IMR-90 (cell line): ENCODE measurements at regions not wholly inside any gene's neighbourhood (a gene's known extent, or its start where the extent isn't known, plus 50 kb on each side); places are given as distances from the start of the nearest gene placed in this dataset.

Source experiments
- ATAC-seq: fragments of 200-7000 bp; cut with Tn5 transposase; 2 replicates; pipeline ENCODE4 v1.9.1; 2020; ENCODE audit warnings: low read depth, mild to moderate bottlenecking, moderate library complexity
- BruUV-seq: library from RNA; stranded (reverse); fragments of 400-500 nt; replicated peaks from 2 replicates; lab custom pipeline; 2021; lab: Mats Ljungman, UMichigan
- CTCF ChIA-PET: fragments of 300-600 bp; formaldehyde crosslinking; extraction: SDS; loops from one replicate; lab custom pipeline; 2021; ENCODE audit warnings: antibody characterized with exemption; lab: Yijun Ruan, JAX
- POLR2A ChIA-PET: fragments of 300-600 bp; sonication (Branson Sonifier 250); formaldehyde crosslinking; loops from one replicate; lab custom pipeline; 2022; ENCODE audit warnings: antibody characterized with exemption; ENCODE audit not compliant: unreplicated experiment; lab: Charles Lee
- DNase-seq: peaks from one replicate; pipeline ENCODE4 v3.0.0; 2013
- H2AFZ ChIP-seq: replicated peaks from 2 replicates; pipeline ENCODE3; 2013; ENCODE audit warnings: low read length, mild to moderate bottlenecking; ENCODE audit not compliant: poor library complexity
- H2AK5ac ChIP-seq: 2 replicates; pipeline ENCODE4 v1.6.1; 2013; ENCODE audit warnings: low read depth, low read length, inconsistent platforms
- H2AK9ac ChIP-seq: replicated peaks from 2 replicates; pipeline ENCODE3; 2013; ENCODE audit warnings: mild to moderate bottlenecking, low read depth, low read length, moderate library complexity; ENCODE audit not compliant: poor library complexity
- H2BK120ac ChIP-seq: 2 replicates; pipeline ENCODE4 v1.6.1; 2013; ENCODE audit warnings: low read depth, low read length, inconsistent platforms
- H2BK15ac ChIP-seq: 3 replicates; pipeline ENCODE4 v1.6.1; 2013; ENCODE audit warnings: low read depth, low read length, inconsistent platforms
- H2BK20ac ChIP-seq: 2 replicates; pipeline ENCODE4 v1.6.1; 2013; ENCODE audit warnings: low read depth, mild to moderate bottlenecking, inconsistent platforms, low read length, moderate library complexity
- H2BK5ac ChIP-seq: 2 replicates; pipeline ENCODE4 v1.6.1; 2013; ENCODE audit warnings: mild to moderate bottlenecking, low read depth, low read length, inconsistent platforms; ENCODE audit not compliant: poor library complexity, severe bottlenecking
- H3K14ac ChIP-seq: replicated peaks from 2 replicates; pipeline ENCODE4 v1.6.1; 2013; ENCODE audit warnings: low read depth, low read length, inconsistent platforms
- H3K18ac ChIP-seq: 2 replicates; pipeline ENCODE4 v1.6.1; 2013; ENCODE audit warnings: low read depth, low read length, control low read depth
- H3K23ac ChIP-seq: 2 replicates; pipeline ENCODE4 v1.6.1; 2013; ENCODE audit warnings: low read depth, low read length, inconsistent platforms
- H3K27ac ChIP-seq: 2 replicates; pipeline ENCODE4 v1.5.1; 2013; ENCODE audit warnings: mild to moderate bottlenecking, control low read depth, low read length; ENCODE audit not compliant: insufficient read depth
- H3K27me3 ChIP-seq: 2 replicates; pipeline ENCODE4 v1.6.1; 2013; ENCODE audit warnings: low read length; ENCODE audit not compliant: control insufficient read depth, insufficient read depth
- H3K36me3 ChIP-seq: 2 replicates; pipeline ENCODE4 v1.6.1; 2013; ENCODE audit warnings: low read length, mixed read lengths; ENCODE audit not compliant: control insufficient read depth, insufficient read depth
- H3K4ac ChIP-seq: 2 replicates; pipeline ENCODE4 v1.6.1; 2013; ENCODE audit warnings: low read depth, low read length, inconsistent platforms
- H3K4me1 ChIP-seq: 2 replicates; pipeline ENCODE4 v1.6.1; 2013; ENCODE audit warnings: low read length, mixed read lengths; ENCODE audit not compliant: control insufficient read depth, insufficient read depth
- H3K4me2 ChIP-seq: 2 replicates; pipeline ENCODE4 v1.6.1; 2013; ENCODE audit warnings: low read depth, mild to moderate bottlenecking, control low read depth, low read length, moderate library complexity
- H3K4me3 ChIP-seq: 2 replicates; pipeline ENCODE4 v1.5.1; 2013; ENCODE audit warnings: low read depth, mild to moderate bottlenecking, control low read depth, low read length, moderate library complexity; ENCODE audit not compliant: insufficient read depth
- H3K56ac ChIP-seq: 2 replicates; pipeline ENCODE4 v1.6.1; 2013; ENCODE audit warnings: low read length, inconsistent platforms; ENCODE audit not compliant: insufficient read depth; ENCODE audit errors: extremely low read depth
- H3K79me1 ChIP-seq, 2 experiments: 2 replicates each; pipeline ENCODE4 v1.6.1; 2013; ENCODE audit warnings: low read length in 2 of 2, inconsistent platforms in 1 of 2, low read depth in 1 of 2
- H3K9ac ChIP-seq: 2 replicates; pipeline ENCODE4 v1.6.1; 2013; ENCODE audit warnings: low read depth, low read length, control low read depth
- H3K9me1 ChIP-seq: 2 replicates; pipeline ENCODE4 v1.6.1; 2013; ENCODE audit warnings: low read length, inconsistent platforms; ENCODE audit not compliant: insufficient read depth
- H3K9me3 ChIP-seq: 2 replicates; pipeline ENCODE4 v1.6.1; 2013; ENCODE audit warnings: low read length; ENCODE audit not compliant: control insufficient read depth, insufficient read depth
- H4K20me1 ChIP-seq: 2 replicates; pipeline ENCODE4 v1.6.1; 2013; ENCODE audit warnings: low read length, inconsistent platforms; ENCODE audit not compliant: insufficient read depth
- H4K5ac ChIP-seq: 2 replicates; pipeline ENCODE4 v1.6.1; 2013; ENCODE audit warnings: mild to moderate bottlenecking, low read depth, low read length, control low read depth
- H4K8ac ChIP-seq, 2 experiments: 2 replicates each; pipeline ENCODE4 v1.6.1; 2013; ENCODE audit warnings: low read depth in 2 of 2, low read length in 2 of 2, control low read depth in 1 of 2, inconsistent platforms in 1 of 2
- H4K91ac ChIP-seq: 2 replicates; pipeline ENCODE4 v1.6.1; 2013; ENCODE audit warnings: low read depth, low read length, inconsistent platforms; ENCODE audit not compliant: insufficient read depth
- CHD1 ChIP-seq: IDR thresholded peaks from 2 replicates; pipeline ENCODE4 v1.6.1; 2012; ENCODE audit warnings: low read depth, low read length, improper control_type of control experiment
- MAFK ChIP-seq: IDR thresholded peaks from 2 replicates; pipeline ENCODE4 v1.6.1; 2012; ENCODE audit warnings: low read depth, low read length, improper control_type of control experiment
- MAZ ChIP-seq: IDR thresholded peaks from 2 replicates; pipeline ENCODE4 v1.6.1; 2012; ENCODE audit warnings: low read depth, mild to moderate bottlenecking, low read length, improper control_type of control experiment, moderate library complexity, borderline replicate concordance
- MXI1 ChIP-seq: IDR thresholded peaks from 2 replicates; pipeline ENCODE4 v1.6.1; 2012; ENCODE audit warnings: low read depth, mild to moderate bottlenecking, low read length, moderate library complexity, borderline replicate concordance
- POLR2A ChIP-seq: IDR thresholded peaks from 2 replicates; pipeline ENCODE4 v1.6.1; 2012; ENCODE audit warnings: mild to moderate bottlenecking, low read depth, low read length
- RAD21 ChIP-seq: IDR thresholded peaks from 2 replicates; pipeline ENCODE4 v1.6.1; 2012; ENCODE audit warnings: low read length, improper control_type of control experiment
- RCOR1 ChIP-seq: IDR thresholded peaks from 2 replicates; pipeline ENCODE4 v1.6.1; 2012; ENCODE audit warnings: mild to moderate bottlenecking, low read length, improper control_type of control experiment; ENCODE audit not compliant: insufficient replicate concordance
- RFX5 ChIP-seq: IDR thresholded peaks from 2 replicates; pipeline ENCODE4 v1.8.0; 2012; ENCODE audit warnings: low read depth, mild to moderate bottlenecking, low read length, moderate library complexity
- SMC3 ChIP-seq: fragments of 150-350 bp; IDR thresholded peaks from 2 replicates; pipeline ENCODE4 v1.6.1; 2016; ENCODE audit warnings: low read depth, mild to moderate bottlenecking, antibody characterized with exemption, low read length, moderate library complexity
- WGBS, 2 experiments: methylation state at CpG; one replicate each; pipeline versions ENCODE4 v1.1.5 to v1.1.7; 2013; ENCODE audit warnings: missing lambda C conversion rate in 2 of 2; ENCODE audit not compliant: insufficient read length in 1 of 2; ENCODE audit errors: extremely low coverage in 2 of 2; 5-methylcytosine and 5-hydroxymethylcytosine counted together
- dilution Hi-C: fragments of 300-500 bp; cut with HindIII; formaldehyde crosslinking; loops from one replicate; pipeline ENCODE4 v1.14.3; 2018; ENCODE audit warnings: low sequenced_read_pairs; ENCODE audit not compliant: unreplicated experiment
- in situ Hi-C: fragments of 300-500 bp; cut with MboI; formaldehyde crosslinking; loops from 3 replicates; pipeline ENCODE4 v1.14.3; 2019; ENCODE audit warnings: low sequenced_read_pairs, inconsistent platforms, mixed read lengths
- intact Hi-C: fragments of 100-400 bp; cut with micrococcal nuclease; formaldehyde crosslinking; loops from 2 replicates; pipeline ENCODE4 v1.10.0; 2022
- TF ChIP-seq, protein P1 (sequence below): fragments of 150-350 bp; IDR thresholded peaks from 2 replicates; pipeline ENCODE4 v1.6.1; 2017; ENCODE audit warnings: mild to moderate bottlenecking, antibody characterized with exemption, low read length, low read depth

DNA sequence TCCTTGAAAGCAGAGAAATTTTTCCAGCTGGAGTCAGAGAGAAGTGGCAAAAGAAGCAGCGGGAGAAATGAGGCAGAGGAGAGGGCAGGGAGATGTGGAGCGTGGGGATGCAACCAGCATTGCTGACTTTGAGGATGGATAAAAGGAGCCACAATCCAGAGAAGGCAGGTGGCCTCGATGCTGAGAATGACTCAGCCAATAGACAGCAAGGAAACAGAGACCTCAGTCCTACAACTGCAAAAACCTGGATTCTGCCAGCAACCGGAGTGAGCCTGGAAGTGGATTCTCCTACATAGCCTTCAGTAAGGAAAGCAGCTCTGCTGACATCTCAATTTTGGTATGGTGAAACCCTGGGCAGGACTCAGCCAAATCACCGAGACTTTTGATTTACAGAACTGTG, 128.9 kb upstream of the ATP1B1 start:
- H4K5ac ChIP-seq, result no peak overlapping the region
- TF ChIP-seq, protein P1, sequence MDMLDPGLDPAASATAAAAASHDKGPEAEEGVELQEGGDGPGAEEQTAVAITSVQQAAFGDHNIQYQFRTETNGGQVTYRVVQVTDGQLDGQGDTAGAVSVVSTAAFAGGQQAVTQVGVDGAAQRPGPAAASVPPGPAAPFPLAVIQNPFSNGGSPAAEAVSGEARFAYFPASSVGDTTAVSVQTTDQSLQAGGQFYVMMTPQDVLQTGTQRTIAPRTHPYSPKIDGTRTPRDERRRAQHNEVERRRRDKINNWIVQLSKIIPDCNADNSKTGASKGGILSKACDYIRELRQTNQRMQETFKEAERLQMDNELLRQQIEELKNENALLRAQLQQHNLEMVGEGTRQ, result no peak
- TF ChIP-seq RFX5, result no peak
- TF ChIP-seq MAFK, result no peak
- TF ChIP-seq MAZ, result no peak
- TF ChIP-seq CHD1, result no peak
- no peak for TF ChIP-seq RAD21
- TF ChIP-seq RCOR1, result no peak
- TF ChIP-seq POLR2A, result no peak
- TF ChIP-seq MXI1, result no peak
- no peak for TF ChIP-seq SMC3
- in situ Hi-C loops, result no loop called here
- H3K4me2 ChIP-seq, result no peak overlapping the region
- H3K27ac ChIP-seq, result no peak overlapping the region
- H2BK5ac ChIP-seq, result no peak overlapping the region
- dilution Hi-C loops, result no loop called here
- H2AK9ac ChIP-seq, result no peak overlapping the region
- no peaks in the 10 kb centered on the region for H3K9me1 ChIP-seq
- H2AK5ac ChIP-seq, result no peak overlapping the region
- WGBS, 2 experiments, result no CpG with 5 or more reads among the region's 5 CpGs
- intact Hi-C loops, result no loop called here
- no peak overlapping the region for H2BK20ac ChIP-seq
- no peak overlapping the region for H2BK15ac ChIP-seq
- H3K36me3 ChIP-seq, result no peaks in the 10 kb centered on the region
- no peaks in the 10 kb centered on the region for H3K4me1 ChIP-seq
- H3K79me1 ChIP-seq, result no peaks in the 10 kb centered on the region
- CTCF ChIA-PET, result no interaction called here
- no peaks in the 10 kb centered on the region for H4K20me1 ChIP-seq
- POLR2A ChIA-PET, result no interaction called here
- DNase-seq (no peak), ATAC-seq (no peak)
- H3K18ac ChIP-seq, result no peak overlapping the region
- no peaks in the 10 kb centered on the region for H3K9me3 ChIP-seq
- no peak overlapping the region for H4K91ac ChIP-seq
- no peak overlapping the region for H2BK120ac ChIP-seq
- no peak overlapping the region for H3K4me3 ChIP-seq
- no peaks in the 10 kb centered on the region for H3K27me3 ChIP-seq
- no peak overlapping the region for H2AFZ ChIP-seq
- H4K8ac ChIP-seq, result no peak overlapping the region
- no peak overlapping the region for H3K9ac ChIP-seq
- H3K56ac ChIP-seq, result no peak overlapping the region
- no TSS peak for BruUV-seq
- H3K4ac ChIP-seq, result no peak overlapping the region
- H3K14ac ChIP-seq, result no peak overlapping the region
- H3K23ac ChIP-seq, result no peak overlapping the region
